Loucy (cell line): ENCODE measurements at regions not wholly inside any gene's neighbourhood (a gene's known extent, or its start where the extent isn't known, plus 50 kb on each side); places are given as distances from the start of the nearest gene placed in this dataset.

Experiments used
- H2AFZ ChIP-seq: fragments of 200-600 bp; sonication (generic); 2 replicates; pipeline ENCODE4 v1.6.0; 2016; ENCODE audit warnings: antibody characterized with exemption, mild to moderate bottlenecking, low read length, moderate library complexity
- H3F3A ChIP-seq: fragments of 200-600 bp; 2 replicates; pipeline ENCODE4 v1.6.0; 2016; ENCODE audit warnings: antibody characterized with exemption, low read depth, mild to moderate bottlenecking
- H3K27me3 ChIP-seq: fragments of 200-600 bp; sonication (generic); 2 replicates; pipeline ENCODE4 v1.6.1; 2014; ENCODE audit warnings: low read length, mild to moderate bottlenecking; ENCODE audit not compliant: insufficient read depth, poor library complexity, severe bottlenecking
- H3K36me3 ChIP-seq: fragments of 200-600 bp; sonication (generic); 2 replicates; pipeline ENCODE4 v1.6.1; 2016; ENCODE audit warnings: low read length; ENCODE audit not compliant: insufficient read depth
- H3K4me1 ChIP-seq: fragments of 200-600 bp; sonication (generic); 2 replicates; pipeline ENCODE4 v1.5.1; 2014; ENCODE audit warnings: low read length, mild to moderate bottlenecking; ENCODE audit not compliant: insufficient read depth, poor library complexity, severe bottlenecking
- H3K4me2 ChIP-seq: fragments of 200-600 bp; sonication (generic); 2 replicates; pipeline ENCODE4 v1.6.0; 2014; ENCODE audit warnings: antibody characterized with exemption, low read length, low read depth, mild to moderate bottlenecking; ENCODE audit not compliant: poor library complexity, severe bottlenecking
- H3K4me3 ChIP-seq: fragments of 200-600 bp; sonication (generic); 2 replicates; pipeline ENCODE4 v1.5.1; 2014; ENCODE audit warnings: low read length, mild to moderate bottlenecking, mixed read lengths; ENCODE audit not compliant: poor library complexity, severe bottlenecking
- H3K79me2 ChIP-seq: fragments of 200-600 bp; sonication (generic); 2 replicates; pipeline ENCODE4 v1.6.1; 2014; ENCODE audit warnings: low read length; ENCODE audit not compliant: insufficient read depth
- H3K9ac ChIP-seq: fragments of 200-600 bp; sonication (generic); 2 replicates; pipeline ENCODE4 v1.6.0; 2014; ENCODE audit warnings: mild to moderate bottlenecking, low read depth, low read length, moderate library complexity; ENCODE audit not compliant: poor library complexity, severe bottlenecking
- H3K9me2 ChIP-seq: fragments of 200-600 bp; sonication (generic); replicated peaks from 2 replicates; pipeline ENCODE4 v1.6.1; 2016; ENCODE audit warnings: low read depth, low read length, mixed read lengths
- H3K9me3 ChIP-seq: fragments of 200-600 bp; sonication (generic); 2 replicates; pipeline ENCODE4 v1.6.1; 2014; ENCODE audit warnings: mild to moderate bottlenecking, antibody characterized with exemption, low read length, low read depth; ENCODE audit not compliant: insufficient read depth
- H4K20me1 ChIP-seq: fragments of 200-600 bp; sonication (generic); 2 replicates; pipeline ENCODE4 v1.6.0; 2014; ENCODE audit warnings: antibody characterized with exemption, low read length, mild to moderate bottlenecking; ENCODE audit not compliant: insufficient read depth, poor library complexity, severe bottlenecking
- EZH2phosphoT487 ChIP-seq: fragments of 200-600 bp; IDR thresholded peaks from 2 replicates; pipeline ENCODE4 v1.6.1; 2018; ENCODE audit warnings: antibody characterized with exemption, mild to moderate bottlenecking, moderate library complexity, borderline replicate concordance
- TF ChIP-seq, protein P1 (sequence below): fragments of 200-600 bp; sonication (generic); conservative IDR thresholded peaks from 2 replicates; pipeline ENCODE4 v1.5.1; 2014; ENCODE audit warnings: mild to moderate bottlenecking, antibody characterized with exemption, low read length

DNA sequence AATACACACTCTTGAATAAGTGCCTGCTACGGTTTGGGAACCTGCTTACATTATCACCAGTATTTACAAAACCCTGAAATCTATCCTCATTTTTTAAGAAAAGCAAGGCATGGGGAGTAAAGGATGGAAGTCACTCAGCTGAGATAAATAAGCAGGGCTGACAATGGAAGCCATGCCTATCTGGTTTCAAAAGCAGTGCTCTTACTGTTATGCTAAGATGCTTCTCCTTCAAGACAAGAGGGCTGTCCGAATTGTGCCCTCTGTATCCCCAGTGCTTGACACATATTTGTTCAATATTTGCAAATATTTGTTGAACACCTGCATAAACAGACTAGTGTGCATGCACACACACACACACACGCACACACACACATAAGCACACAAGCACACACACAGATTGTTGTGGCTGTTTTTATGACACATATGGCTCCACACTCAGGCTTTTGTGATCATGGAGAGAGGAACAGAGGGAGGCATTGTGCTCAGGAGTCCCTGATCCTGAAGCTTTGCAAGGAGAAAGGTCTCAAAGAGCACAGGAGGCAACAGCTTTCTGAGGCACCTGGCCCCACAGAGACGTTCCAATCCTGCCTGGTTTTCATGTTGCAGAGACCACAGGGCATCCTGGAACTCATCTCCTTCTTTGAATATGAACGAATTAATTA, 401.6 kb upstream of the CDH11 start:
- no peak overlapping the region for H3K9ac ChIP-seq
- H3K9me3 ChIP-seq = no peaks in the 10 kb centered on the region
- TF ChIP-seq, protein P1, sequence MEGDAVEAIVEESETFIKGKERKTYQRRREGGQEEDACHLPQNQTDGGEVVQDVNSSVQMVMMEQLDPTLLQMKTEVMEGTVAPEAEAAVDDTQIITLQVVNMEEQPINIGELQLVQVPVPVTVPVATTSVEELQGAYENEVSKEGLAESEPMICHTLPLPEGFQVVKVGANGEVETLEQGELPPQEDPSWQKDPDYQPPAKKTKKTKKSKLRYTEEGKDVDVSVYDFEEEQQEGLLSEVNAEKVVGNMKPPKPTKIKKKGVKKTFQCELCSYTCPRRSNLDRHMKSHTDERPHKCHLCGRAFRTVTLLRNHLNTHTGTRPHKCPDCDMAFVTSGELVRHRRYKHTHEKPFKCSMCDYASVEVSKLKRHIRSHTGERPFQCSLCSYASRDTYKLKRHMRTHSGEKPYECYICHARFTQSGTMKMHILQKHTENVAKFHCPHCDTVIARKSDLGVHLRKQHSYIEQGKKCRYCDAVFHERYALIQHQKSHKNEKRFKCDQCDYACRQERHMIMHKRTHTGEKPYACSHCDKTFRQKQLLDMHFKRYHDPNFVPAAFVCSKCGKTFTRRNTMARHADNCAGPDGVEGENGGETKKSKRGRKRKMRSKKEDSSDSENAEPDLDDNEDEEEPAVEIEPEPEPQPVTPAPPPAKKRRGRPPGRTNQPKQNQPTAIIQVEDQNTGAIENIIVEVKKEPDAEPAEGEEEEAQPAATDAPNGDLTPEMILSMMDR = no peak
- TF ChIP-seq EZH2phosphoT487 = no peak
- no peaks in the 10 kb centered on the region for H4K20me1 ChIP-seq
- H3K4me1 ChIP-seq = no peaks in the 10 kb centered on the region
- H3K79me2 ChIP-seq = no peaks in the 10 kb centered on the region
- H3K4me3 ChIP-seq = no peak overlapping the region
- H2AFZ ChIP-seq = no peak overlapping the region
- H3K4me2 ChIP-seq = no peak overlapping the region
- H3K9me2 ChIP-seq = no peaks in the 10 kb centered on the region
- H3K27me3 ChIP-seq = no peaks in the 10 kb centered on the region
- H3F3A ChIP-seq = no peaks in the 10 kb centered on the region
- H3K36me3 ChIP-seq = no peaks in the 10 kb centered on the region

- H3K9me3 ChIP-seq = no peaks in the 10 kb centered on the region
- H2AFZ ChIP-seq = no peak overlapping the region
- H3K4me3 ChIP-seq = no peak overlapping the region
- H3K27me3 ChIP-seq = no peaks in the 10 kb centered on the region
- no peak overlapping the region for H3K4me2 ChIP-seq
- H3K79me2 ChIP-seq = no peaks in the 10 kb centered on the region
- no peaks in the 10 kb centered on the region for H3K4me1 ChIP-seq
- no peaks in the 10 kb centered on the region for H4K20me1 ChIP-seq
- no peak overlapping the region for H3K9ac ChIP-seq
- H3K36me3 ChIP-seq = no peaks in the 10 kb centered on the region
- no peaks in the 10 kb centered on the region for H3K9me2 ChIP-seq
- TF ChIP-seq, protein P1 = no peak
- no peak for TF ChIP-seq EZH2phosphoT487
- no peaks in the 10 kb centered on the region for H3F3A ChIP-seq
Measured at GRCh38 chr16:65522412-65522811, 400.5 kb upstream of the CDH11 start.

GRCh38 chr16:65521633-65522328, 399.9 kb upstream of the CDH11 start:
- Histone ChIP-seq H3K79me2 (no peaks in the 10 kb centered on the region), H3K4me2 (no peak overlapping the region), H2AFZ (no peak overlapping the region)

More at GRCh38 chr16:65521633-65522328, 399.9 kb upstream of the CDH11 start:
- Histone ChIP-seq H3K9ac (no peak overlapping the region), H4K20me1 (no peaks in the 10 kb centered on the region), H3K9me2 (no peaks in the 10 kb centered on the region), H3K36me3 (no peaks in the 10 kb centered on the region), H3K27me3 (no peaks in the 10 kb centered on the region), H3K9me3 (no peaks in the 10 kb centered on the region), H3F3A (no peaks in the 10 kb centered on the region), H3K4me3 (no peak overlapping the region), H3K4me1 (no peaks in the 10 kb centered on the region)
- no peak for TF ChIP-seq EZH2phosphoT487
- TF ChIP-seq, protein P1 = no peak
